NAMALWA (cell line): ENCODE measurements at regions not wholly inside any gene's neighbourhood (a gene's known extent, or its start where the extent isn't known, plus 50 kb on each side); places are given as distances from the start of the nearest gene placed in this dataset.
"Not testable (repeated sequence)": the region's sequence is repeated elsewhere in the genome, so short reads cannot be mapped to it uniquely, and the experiment has no call there.

Experiments used
- DNase-seq: peaks from one replicate; pipeline ENCODE4 v3.0.0-alpha.2; 2015; ENCODE audit warnings: low spot score

DNA sequence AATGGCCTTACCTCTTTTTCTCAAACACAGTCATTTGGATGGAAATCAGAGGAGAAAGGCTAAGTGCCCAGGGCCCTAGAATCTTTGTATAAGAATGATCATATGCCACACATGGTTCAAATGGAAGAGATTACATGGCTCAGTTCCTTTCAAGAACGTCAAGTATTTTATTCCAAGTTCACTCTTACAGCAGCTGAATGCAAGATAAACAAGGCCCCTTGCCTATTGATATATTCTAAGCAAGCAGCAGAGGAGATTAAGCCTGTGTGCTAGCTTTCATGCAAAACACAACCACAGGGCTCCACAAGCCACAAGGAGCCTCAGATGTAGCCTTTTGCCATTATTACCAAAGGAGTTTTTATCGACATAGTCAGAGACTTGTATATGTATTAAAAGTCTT is 55.3 kb upstream of the SLCO6A1 start:
- DNase-seq: no peak

DNA sequence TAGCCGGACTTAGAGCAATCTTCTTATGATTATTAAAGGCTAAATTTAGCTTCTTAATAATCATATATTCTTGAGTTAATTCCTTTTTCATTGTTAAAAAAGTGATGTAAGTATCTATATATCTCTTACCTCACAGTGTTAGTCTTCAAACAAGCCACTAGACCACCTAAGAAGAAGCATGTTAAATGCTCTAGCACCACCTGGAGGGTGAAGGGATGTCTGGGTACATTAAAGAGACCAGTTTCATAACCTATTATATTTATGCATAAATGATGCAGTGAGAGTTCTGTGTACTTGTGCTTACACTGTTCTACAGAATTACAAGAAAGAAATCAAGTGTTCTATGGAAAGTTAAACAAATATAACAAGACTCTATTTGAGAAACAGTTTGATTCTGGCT is 55.9 kb upstream of the SLCO6A1 start:
- peak; percentile 47 for DNase-seq

DNA sequence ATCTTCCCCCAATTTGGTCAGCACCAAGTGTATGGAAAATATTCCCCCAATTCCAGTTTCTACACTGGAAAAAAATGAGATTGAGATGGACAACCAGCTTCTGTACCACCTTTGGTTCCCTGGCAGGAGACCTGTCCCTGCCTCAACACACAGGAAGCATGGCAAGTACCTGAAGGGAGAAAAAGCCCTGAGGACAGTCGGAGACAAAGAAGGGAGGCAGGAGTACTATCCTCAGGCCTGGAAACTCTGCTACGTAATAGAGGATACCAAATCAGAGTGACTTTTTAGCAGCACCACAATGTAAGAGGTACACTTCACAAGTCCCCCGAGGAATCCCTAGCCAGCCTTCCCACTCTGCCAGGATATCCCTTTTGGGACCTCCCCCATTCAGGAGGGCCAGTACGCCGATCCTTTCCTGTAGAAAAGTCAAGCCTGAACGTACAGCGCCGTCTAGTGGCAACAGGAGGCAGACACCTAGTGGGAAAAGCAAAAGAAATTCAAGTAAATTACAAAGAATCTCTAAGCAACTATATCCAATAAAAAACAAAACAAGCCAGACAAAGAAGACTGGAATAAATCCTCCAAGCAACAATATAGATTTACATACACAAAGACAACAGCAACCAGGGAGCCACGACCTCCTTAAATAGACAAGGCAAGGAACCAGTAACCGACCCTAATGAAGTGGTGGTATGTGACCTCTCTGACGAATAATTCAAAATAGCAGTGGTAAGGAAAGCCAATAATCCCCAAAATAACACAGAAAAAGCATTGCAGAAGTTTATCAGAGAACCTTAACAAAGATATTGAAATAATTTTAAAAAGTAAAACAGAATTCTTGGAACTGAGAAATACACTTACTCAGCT is 63.3 kb upstream of the SLCO6A1 start:
- DNase-seq: peak; percentile 52

DNA sequence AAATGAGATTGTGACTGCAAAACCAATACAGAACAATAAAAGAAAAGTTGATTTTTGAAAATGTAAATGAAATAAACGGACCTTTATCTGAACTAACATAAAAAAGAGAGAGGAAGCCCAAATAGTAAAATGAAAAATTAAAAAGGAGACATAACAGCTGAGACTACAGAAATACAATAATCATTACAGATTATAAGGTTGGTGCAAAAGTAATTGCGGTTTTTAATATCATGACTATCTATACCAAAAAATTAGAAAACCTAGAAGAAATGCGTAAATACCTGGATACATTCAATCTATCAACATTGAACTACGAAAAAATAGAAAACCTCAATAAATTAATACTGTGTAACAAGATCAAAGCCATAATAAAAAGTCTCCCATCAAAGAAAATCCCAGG is 71.9 kb upstream of the SLCO6A1 start:
- DNase-seq: no peak

- no peak for DNase-seq
These were observed 79.6 kb upstream of the SLCO6A1 start for GRCh38 chr5:102578362-102578761.

DNA sequence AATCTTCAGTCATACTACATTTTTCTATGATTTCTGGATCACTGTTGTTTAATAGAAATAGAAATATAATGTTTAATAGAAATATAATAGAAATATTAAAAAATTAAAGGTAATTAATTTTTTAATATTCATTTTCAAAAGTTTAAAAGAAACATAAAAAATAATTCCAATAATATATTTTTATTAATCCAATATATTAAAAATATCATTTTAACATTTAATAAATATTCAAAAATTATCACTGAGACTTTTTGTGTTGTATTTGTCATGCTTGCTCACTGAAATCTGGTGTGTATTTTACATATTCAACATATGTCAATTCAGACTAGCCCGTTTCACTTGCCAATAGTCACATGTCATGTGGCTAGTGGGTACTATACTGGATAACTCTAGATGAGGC is 80.6 kb upstream of the SLCO6A1 start:
- no peak for DNase-seq

- DNase-seq: no peak
These were observed 82.2 kb upstream of the SLCO6A1 start for GRCh38 chr5:102581011-102581410.

- no peak for DNase-seq
These were observed 83.9 kb upstream of the SLCO6A1 start for GRCh38 chr5:102582696-102583095.

DNA sequence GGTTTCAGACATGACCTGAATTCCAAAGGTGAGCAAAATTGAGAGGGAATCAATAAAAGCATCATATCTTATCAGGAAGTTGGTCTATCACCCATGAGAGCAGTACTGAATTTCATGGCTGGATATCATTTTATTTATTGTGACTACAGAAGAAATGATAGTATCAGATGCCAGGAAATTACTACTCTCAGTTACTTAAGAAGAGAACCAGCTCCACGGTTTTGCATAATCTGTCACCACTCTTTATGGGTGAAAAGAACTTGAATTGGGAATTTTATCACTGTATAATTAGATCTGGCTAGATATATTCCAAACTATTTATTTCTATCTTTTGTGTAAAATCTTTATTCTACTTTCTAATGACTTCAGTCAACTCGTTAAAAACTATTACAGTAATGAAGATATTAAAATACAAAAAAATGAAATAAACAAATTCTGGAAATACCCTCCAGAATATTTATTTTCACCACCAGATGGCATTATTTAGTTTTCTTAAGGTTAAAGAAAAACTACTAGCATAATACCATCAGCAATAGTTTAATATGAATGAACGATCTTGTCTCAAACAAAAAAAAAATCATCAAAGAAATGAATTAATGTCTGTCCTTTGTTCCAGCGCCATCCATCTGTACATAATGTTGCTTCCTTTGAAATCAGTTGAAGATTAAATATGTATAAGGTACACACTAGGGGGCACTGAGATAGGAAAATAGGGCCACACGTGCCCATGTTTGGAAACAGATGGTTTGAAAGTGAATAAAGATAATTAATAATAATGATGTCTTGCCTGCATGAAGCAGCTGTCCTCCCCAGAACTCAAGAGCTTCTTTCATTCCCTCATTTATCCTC is 84.7 kb upstream of the SLCO6A1 start:
- DNase-seq: peak; percentile 44

DNA sequence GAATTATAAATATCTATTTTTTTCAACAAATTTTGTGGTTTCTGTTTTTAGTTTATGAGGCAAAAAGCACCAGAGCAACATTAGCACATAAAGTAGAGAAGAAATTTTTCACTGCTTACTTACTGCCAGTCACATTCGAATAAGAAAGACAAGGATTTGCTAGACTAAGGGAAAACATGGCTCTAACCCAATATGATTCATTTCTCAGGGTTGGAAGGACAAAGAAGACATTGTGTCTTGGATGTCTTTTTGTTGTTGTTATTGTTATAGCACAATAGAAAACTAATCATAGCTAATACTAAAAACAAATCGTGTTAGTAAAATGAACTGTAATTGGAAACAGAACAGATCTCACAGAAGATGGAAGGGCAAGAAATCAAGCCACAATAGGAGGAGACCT is 90.9 kb upstream of the SLCO6A1 start:
- no peak for DNase-seq

- no peak for DNase-seq
These were observed 91.7 kb upstream of the SLCO6A1 start for GRCh38 chr5:102590467-102590866.

- DNase-seq: no peak
These were observed 92.8 kb upstream of the SLCO6A1 start for GRCh38 chr5:102591650-102592049.

DNA sequence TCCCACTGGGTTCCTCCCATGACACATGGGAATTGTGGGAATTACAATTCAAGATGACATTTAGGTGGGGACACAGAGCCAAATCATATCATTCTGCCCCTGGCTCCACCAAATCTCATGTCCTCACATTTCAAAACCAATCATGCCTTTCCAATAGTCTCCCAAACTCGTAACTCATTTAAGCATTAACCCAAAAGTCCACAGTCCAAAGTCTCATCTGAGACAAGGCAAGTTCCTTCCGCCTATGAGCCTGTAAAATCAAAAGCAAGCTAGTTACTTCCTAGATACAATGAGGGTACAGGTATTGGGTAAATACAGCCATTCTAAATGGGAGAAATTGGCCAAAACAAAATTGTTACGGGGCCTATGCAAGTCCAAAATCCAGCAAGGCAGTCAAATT is 93.8 kb upstream of the SLCO6A1 start:
- DNase-seq: not testable (repeated sequence)

DNA sequence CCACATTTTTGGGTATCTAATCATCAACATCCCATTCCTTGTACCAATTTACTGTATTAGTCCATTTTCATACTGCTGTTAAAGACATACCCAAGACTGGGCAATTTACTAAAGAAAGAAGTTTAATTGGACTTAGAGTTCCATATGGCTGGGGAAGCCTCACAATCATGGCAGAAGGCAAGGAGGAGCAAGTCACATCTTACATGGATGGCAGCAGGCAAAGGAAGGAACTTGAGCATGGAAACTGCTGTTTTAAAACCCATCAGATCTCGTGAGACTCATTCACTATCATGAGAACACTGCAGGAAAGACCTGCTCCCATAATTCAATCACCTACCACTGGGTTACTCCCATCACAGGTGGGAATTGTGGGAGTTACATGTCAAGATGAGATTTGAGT is 95.4 kb upstream of the SLCO6A1 start:
- no peak for DNase-seq

DNA sequence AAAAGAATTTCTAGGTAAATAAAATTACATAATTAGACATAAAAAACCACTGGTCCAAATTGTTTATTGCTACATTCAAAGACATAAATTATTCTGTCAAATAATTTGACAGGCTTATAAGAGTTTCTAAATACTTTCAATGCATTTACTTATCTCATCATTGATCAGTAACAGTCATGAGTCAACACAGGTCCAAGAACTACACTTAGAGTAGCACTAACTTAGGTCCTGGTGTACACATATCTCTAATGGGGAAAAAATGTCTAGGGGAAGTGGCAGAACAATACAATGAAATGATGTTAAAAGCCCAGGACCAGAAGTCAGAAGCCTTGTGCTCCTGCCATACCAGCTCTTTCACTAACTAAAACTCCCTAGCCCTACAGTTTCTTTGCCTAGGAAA is 96.5 kb upstream of the SLCO6A1 start:
- DNase-seq: no peak

DNA sequence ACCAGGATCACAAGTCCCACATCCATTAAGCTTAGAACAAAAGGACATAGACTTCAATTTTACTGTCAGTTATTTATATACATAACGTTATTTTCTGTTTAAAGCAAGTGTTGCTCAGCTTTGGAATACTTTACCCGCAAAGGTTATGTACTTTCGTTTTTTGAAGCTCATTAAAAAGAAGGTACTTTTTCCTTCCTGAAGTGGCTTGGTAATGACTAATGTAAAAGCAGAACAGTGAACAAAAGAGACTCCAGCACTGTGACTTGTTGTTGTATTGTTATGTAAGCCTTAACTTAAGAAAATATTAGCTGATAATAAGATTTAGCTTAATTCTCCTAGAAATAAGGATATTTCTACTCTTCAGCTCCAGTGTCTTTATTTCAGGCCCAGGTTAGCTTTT is 97.3 kb upstream of the SLCO6A1 start:
- DNase-seq: no peak

DNA sequence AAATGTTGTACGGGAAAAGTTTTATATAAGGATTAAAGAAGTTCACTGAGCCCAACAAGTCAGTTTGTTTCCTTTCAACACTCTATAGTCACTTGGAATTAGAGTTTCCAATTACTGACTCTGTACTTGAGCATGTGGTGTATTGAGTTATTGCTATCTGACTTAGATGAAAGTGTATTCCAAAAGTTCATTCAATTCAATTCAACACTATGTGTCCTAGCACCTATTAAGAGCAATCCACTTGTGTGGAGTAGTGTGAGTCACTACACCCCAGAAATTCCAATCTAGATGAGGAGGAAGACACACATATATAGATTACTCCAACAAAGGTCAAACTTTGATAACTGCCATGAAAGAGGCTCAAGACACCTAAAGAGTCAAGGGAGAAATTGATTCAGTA is 98.2 kb upstream of the SLCO6A1 start:
- DNase-seq: no peak

- no peak for DNase-seq
These were observed 100.5 kb upstream of the SLCO6A1 start for GRCh38 chr5:102599289-102599688.

GRCh38 chr5:102600964-102601363 is 102.2 kb upstream of the SLCO6A1 start:
- no peak for DNase-seq

- DNase-seq: no peak
These were observed 104.9 kb upstream of the SLCO6A1 start for GRCh38 chr5:102603670-102604069.

DNA sequence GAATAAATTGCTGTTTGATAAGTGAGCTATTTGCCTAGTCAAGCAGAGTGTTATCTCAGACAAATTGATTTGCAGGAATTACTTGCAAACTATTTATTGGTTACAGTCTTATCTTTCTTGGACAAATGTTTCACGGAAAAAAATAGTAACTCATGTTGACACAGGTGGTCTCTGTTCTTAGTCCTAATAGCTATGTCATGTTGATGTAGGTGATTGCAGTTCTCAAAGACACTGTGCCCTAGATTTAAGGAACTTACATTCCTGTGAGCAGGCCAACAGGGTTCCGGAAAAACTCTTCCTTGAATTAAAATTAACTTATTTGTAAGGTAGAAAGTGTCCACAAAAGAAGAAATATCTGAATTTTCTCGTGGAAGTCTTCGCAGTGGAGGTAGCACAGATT is 109.6 kb upstream of the SLCO6A1 start:
- DNase-seq: no peak

- no peak for DNase-seq
These were observed 112.5 kb upstream of the SLCO6A1 start for GRCh38 chr5:102611312-102611711.

- no peak for DNase-seq
These were observed 114.9 kb upstream of the SLCO6A1 start for GRCh38 chr5:102613661-102614060.
